GM23338 (cell line): ENCODE measurements at regions not wholly inside any gene's neighbourhood (a gene's known extent, or its start where the extent isn't known, plus 50 kb on each side); places are given as distances from the start of the nearest gene placed in this dataset.

ENCODE experiments used
- ATAC-seq: fragments of 200-7000 bp; cut with Tn5 transposase; 3 replicates; pipeline ENCODE4 v1.9.1; 2020
- DNase-seq: peaks from one replicate; pipeline ENCODE4 v3.0.0-alpha.2; 2015; ENCODE audit warnings: low spot score
- H2AFZ ChIP-seq: fragments of 200-600 bp; sonication (generic); 2 replicates; pipeline ENCODE4 v1.8.0; 2016; ENCODE audit warnings: antibody characterized with exemption, mild to moderate bottlenecking, moderate library complexity
- H3F3A ChIP-seq: fragments of 200-600 bp; sonication (generic); replicated peaks from 2 replicates; pipeline ENCODE4 v1.8.0; 2017; ENCODE audit warnings: antibody characterized with exemption, mixed run types, low read depth
- H3K27ac ChIP-seq: fragments of 200-600 bp; sonication (generic); 2 replicates; pipeline ENCODE4 v1.6.1; 2016; ENCODE audit warnings: low read depth
- H3K27me3 ChIP-seq: fragments of 200-600 bp; sonication (generic); 2 replicates; pipeline ENCODE4 v1.8.0; 2016; ENCODE audit warnings: mild to moderate bottlenecking, mixed run types, moderate library complexity; ENCODE audit not compliant: insufficient read depth
- H3K36me3 ChIP-seq: fragments of 200-600 bp; sonication (generic); 2 replicates; pipeline ENCODE4 v1.8.0; 2016; ENCODE audit warnings: mild to moderate bottlenecking; ENCODE audit not compliant: insufficient read depth
- H3K4me1 ChIP-seq: fragments of 200-600 bp; sonication (generic); 2 replicates; pipeline ENCODE4 v1.8.0; 2016; ENCODE audit warnings: mild to moderate bottlenecking, moderate library complexity; ENCODE audit not compliant: insufficient read depth
- H3K4me2 ChIP-seq: fragments of 200-600 bp; sonication (generic); 2 replicates; pipeline ENCODE4 v1.7.1; 2017; ENCODE audit warnings: mixed run types
- H3K4me3 ChIP-seq: fragments of 200-600 bp; sonication (generic); 2 replicates; pipeline ENCODE4 v1.6.1; 2016; ENCODE audit warnings: mixed run types
- H3K79me2 ChIP-seq: fragments of 200-600 bp; sonication (generic); replicated peaks from 2 replicates; pipeline ENCODE4 v1.8.0; 2017; ENCODE audit warnings: mild to moderate bottlenecking; ENCODE audit not compliant: insufficient read depth
- H3K9me2 ChIP-seq: fragments of 200-600 bp; sonication (generic); 2 replicates; pipeline ENCODE4 v1.8.0; 2017; ENCODE audit not compliant: insufficient read depth
- H4K20me1 ChIP-seq: fragments of 200-600 bp; sonication (generic); replicated peaks from 2 replicates; pipeline ENCODE4 v1.8.0; 2017; ENCODE audit warnings: mild to moderate bottlenecking; ENCODE audit not compliant: insufficient read depth
- H3K27ac Mint-ChIP-seq: 2 replicates; pipeline ENCODE4 v1.8.0; 2020; ENCODE audit warnings: inconsistent platforms, mild to moderate bottlenecking, moderate library complexity, mixed read lengths
- H3K27me3 Mint-ChIP-seq: 3 replicates; pipeline ENCODE4 v1.8.0; 2022; ENCODE audit warnings: low read depth, mild to moderate bottlenecking, moderate library complexity, mixed read lengths, inconsistent platforms; ENCODE audit not compliant: insufficient read depth, poor library complexity
- H3K36me3 Mint-ChIP-seq: 3 replicates; pipeline ENCODE4 v1.8.0; 2021; ENCODE audit warnings: low read depth, mild to moderate bottlenecking, inconsistent platforms, moderate library complexity, mixed read lengths
- H3K4me1 Mint-ChIP-seq: 3 replicates; pipeline ENCODE4 v1.8.0; 2020; ENCODE audit warnings: mild to moderate bottlenecking, inconsistent platforms, mixed read lengths
- H3K4me3 Mint-ChIP-seq: 3 replicates; pipeline ENCODE4 v1.8.0; 2021; ENCODE audit warnings: moderate library complexity, mild to moderate bottlenecking, inconsistent platforms, mixed read lengths
- H3K9me3 Mint-ChIP-seq: 3 replicates; pipeline ENCODE4 v1.8.0; 2020; ENCODE audit warnings: moderate library complexity, mild to moderate bottlenecking, inconsistent platforms, mixed read lengths
- CREB1 ChIP-seq: fragments of 250-450 bp; sonication (Bioruptor Pico); IDR thresholded peaks from 2 replicates; pipeline ENCODE4 v1.5.0; 2020; ENCODE audit warnings: low read depth, mild to moderate bottlenecking, moderate library complexity
- CTCF ChIP-seq, 2 experiments: fragments of 200-600 bp in 1 of 2; sonication (generic) in 1 of 2; conservative IDR thresholded peaks; 2 replicates each; pipeline versions ENCODE4 v1.5.1 to v1.6.1; 2016 to 2017; ENCODE audit warnings: antibody characterized with exemption in 2 of 2, low read depth in 2 of 2, mild to moderate bottlenecking in 2 of 2, moderate library complexity in 1 of 2
- ETS1 ChIP-seq: IDR thresholded peaks from 2 replicates; pipeline ENCODE4 v1.6.1; 2016; ENCODE audit warnings: antibody characterized with exemption
- EZH2phosphoT487 ChIP-seq: fragments of 200-600 bp; sonication (generic); IDR thresholded peaks from one replicate; pipeline ENCODE4 v1.8.1; 2018; ENCODE audit warnings: antibody characterized with exemption; ENCODE audit not compliant: unreplicated experiment
- NANOG ChIP-seq: IDR thresholded peaks from 2 replicates; pipeline ENCODE4 v1.6.1; 2016; ENCODE audit warnings: antibody characterized with exemption, borderline replicate concordance
- STAT1 ChIP-seq: IDR thresholded peaks from one replicate; pipeline ENCODE4 v1.6.1; 2016; ENCODE audit warnings: antibody characterized with exemption; ENCODE audit not compliant: unreplicated experiment
- ZNF331 ChIP-seq: fragments of 250-450 bp; sonication (Bioruptor Pico); IDR thresholded peaks from 2 replicates; pipeline ENCODE4 v1.5.0; 2020; ENCODE audit warnings: low read depth, mild to moderate bottlenecking, moderate library complexity

- no peak overlapping the region for H3K27ac ChIP-seq
- no peak for TF ChIP-seq STAT1
- TF ChIP-seq CREB1 (CRISPR knock-in tag): no peak
- no peak for TF ChIP-seq ETS1
- no peak for TF ChIP-seq NANOG
- TF ChIP-seq CTCF (conservative IDR thresholded peaks at IDR 0.05; ENCODE audit: low read depth in 2 of 2): no peak
- Mint-ChIP-seq H3K4me3 (no peak overlapping the region), H3K4me1 (peaks cover 2% of the 10 kb centered on the region; the same call in 2 of the 3 replicates), H3K27ac (no peak overlapping the region), H3K36me3 (no peaks in the 10 kb centered on the region), H3K27me3 (no peaks in the 10 kb centered on the region), H3K9me3 (peaks cover 38% of the 10 kb centered on the region)
- DNase-seq (no peak), ATAC-seq (no peak)
- no peaks in the 10 kb centered on the region for H3K9me2 ChIP-seq
- H3K4me2 ChIP-seq: no peak overlapping the region; the same call in 1 of the 2 replicates
- H3K36me3 ChIP-seq: no peaks in the 10 kb centered on the region
- H3K4me3 ChIP-seq: no peak overlapping the region
- no peaks in the 10 kb centered on the region for H3K27me3 ChIP-seq
- H3K4me1 ChIP-seq: 0 out of 2 replicates have a peak, but pooled peaks cover 5% of the 10 kb centered on the region
- no peaks in the 10 kb centered on the region for H4K20me1 ChIP-seq
- H2AFZ ChIP-seq: no peak overlapping the region
- H3K79me2 ChIP-seq: no peaks in the 10 kb centered on the region
- H3F3A ChIP-seq: no peaks in the 10 kb centered on the region
Observed at GRCh38 chr16:76984196-76984595, 206.8 kb upstream of the MON1B start.

GRCh38 chr16:76985392-76986045 lies 205.5 kb upstream of the MON1B start:
- no peaks in the 10 kb centered on the region for H4K20me1 ChIP-seq
- H3K9me3 Mint-ChIP-seq: peaks cover 43% of the 10 kb centered on the region
- no peaks in the 10 kb centered on the region for H3K27me3 ChIP-seq
- H3K4me3 ChIP-seq: no peak overlapping the region
- peaks cover 2% of the 10 kb centered on the region; the same call in 2 of the 3 replicates for H3K4me1 Mint-ChIP-seq
- H3F3A ChIP-seq: no peaks in the 10 kb centered on the region
- H3K4me3 Mint-ChIP-seq: no peak overlapping the region
- no peaks in the 10 kb centered on the region for H3K4me1 ChIP-seq
- no peak overlapping the region for H2AFZ ChIP-seq
- H3K36me3 ChIP-seq: no peaks in the 10 kb centered on the region
- no peak overlapping the region for H3K4me2 ChIP-seq
- no peaks in the 10 kb centered on the region for H3K27me3 Mint-ChIP-seq
- no peaks in the 10 kb centered on the region for H3K9me2 ChIP-seq
- H3K36me3 Mint-ChIP-seq: no peaks in the 10 kb centered on the region
- H3K27ac Mint-ChIP-seq: no peak overlapping the region
- ATAC-seq: no peak
- no peaks in the 10 kb centered on the region for H3K79me2 ChIP-seq
- DNase-seq: no peak
- TF ChIP-seq CREB1 (CRISPR knock-in tag): no peak
- TF ChIP-seq EZH2phosphoT487: no peak
- TF ChIP-seq ZNF331 (CRISPR knock-in tag): no peak
- TF ChIP-seq CTCF (conservative IDR thresholded peaks at IDR 0.05; ENCODE audit: low read depth in 2 of 2): no peak
- H3K27ac ChIP-seq: no peak overlapping the region
